OCI-LY1 (cell line): ENCODE measurements at regions not wholly inside any gene's neighbourhood (a gene's known extent, or its start where the extent isn't known, plus 50 kb on each side); places are given as distances from the start of the nearest gene placed in this dataset.

Experiments used
- H2AFZ ChIP-seq: fragments of 200-600 bp; sonication (generic), shearing (Covaris generic); 2 replicates; pipeline ENCODE4 v1.6.0; 2014; ENCODE audit warnings: antibody characterized with exemption, mild to moderate bottlenecking, low read length
- H3F3A ChIP-seq: fragments of 200-600 bp; sonication (generic), shearing (Covaris generic); 2 replicates; pipeline ENCODE4 v1.6.0; 2014; ENCODE audit warnings: mild to moderate bottlenecking, antibody characterized with exemption, low read length, moderate library complexity; ENCODE audit not compliant: insufficient read depth
- H3K27ac ChIP-seq: fragments of 200-600 bp; sonication (generic); 2 replicates; pipeline ENCODE4 v1.5.1; 2014; ENCODE audit warnings: low read length, mixed run types, mild to moderate bottlenecking, low read depth; ENCODE audit not compliant: poor library complexity, severe bottlenecking
- H3K27me3 ChIP-seq: fragments of 200-600 bp; sonication (generic); 2 replicates; pipeline ENCODE4 v1.6.0; 2014; ENCODE audit warnings: antibody characterized with exemption, mild to moderate bottlenecking, low read length, moderate library complexity; ENCODE audit not compliant: insufficient read depth
- H3K36me3 ChIP-seq: fragments of 200-600 bp; sonication (generic); 2 replicates; pipeline ENCODE4 v1.6.1; 2014; ENCODE audit warnings: mild to moderate bottlenecking, antibody characterized with exemption, low read length, moderate library complexity, mixed read lengths; ENCODE audit not compliant: insufficient read depth
- H3K4me1 ChIP-seq: fragments of 200-600 bp; sonication (generic); 2 replicates; pipeline ENCODE4 v1.5.1; 2014; ENCODE audit warnings: mild to moderate bottlenecking, low read length, moderate library complexity; ENCODE audit not compliant: insufficient read depth, severe bottlenecking
- H3K4me2 ChIP-seq: fragments of 200-600 bp; sonication (generic), shearing (Covaris generic); 2 replicates; pipeline ENCODE4 v1.6.1; 2014; ENCODE audit warnings: low read length
- H3K4me3 ChIP-seq: fragments of 200-600 bp; sonication (generic); 2 replicates; pipeline ENCODE4 v1.5.1; 2014; ENCODE audit warnings: low read length, low read depth, mild to moderate bottlenecking, mixed read lengths; ENCODE audit not compliant: poor library complexity, severe bottlenecking
- H3K79me2 ChIP-seq: fragments of 200-600 bp; shearing (Covaris generic); 2 replicates; pipeline ENCODE4 v1.6.1; 2016; ENCODE audit warnings: mixed run types, low read length, mixed read lengths; ENCODE audit not compliant: insufficient read depth
- H3K9ac ChIP-seq: fragments of 200-600 bp; sonication (generic), shearing (Covaris generic); 2 replicates; pipeline ENCODE4 v1.6.1; 2014; ENCODE audit warnings: mild to moderate bottlenecking, low read length, mixed read lengths
- H3K9me2 ChIP-seq: fragments of 200-600 bp; sonication (generic), shearing (Covaris generic); 2 replicates; pipeline ENCODE4 v1.6.1; 2014; ENCODE audit warnings: low read depth, mild to moderate bottlenecking, low read length, mixed read lengths
- H3K9me3 ChIP-seq: fragments of 200-600 bp; shearing (Covaris generic); 2 replicates; pipeline ENCODE4 v1.6.1; 2014; ENCODE audit warnings: low read length, mixed read lengths
- H4K20me1 ChIP-seq: fragments of 200-600 bp; sonication (generic), shearing (Covaris generic); 2 replicates; pipeline ENCODE4 v1.6.0; 2016; ENCODE audit warnings: mild to moderate bottlenecking, low read length; ENCODE audit not compliant: insufficient read depth
- CTCF ChIP-seq: fragments of 200-600 bp; sonication (generic), shearing (Covaris generic); IDR thresholded peaks from 2 replicates; pipeline ENCODE4 v1.5.1; 2017; ENCODE audit warnings: mild to moderate bottlenecking, antibody characterized with exemption, low read length, moderate library complexity, mixed read lengths
- EZH2 ChIP-seq: fragments of 200-600 bp; sonication (generic), shearing (Covaris generic); IDR thresholded peaks from 2 replicates; pipeline ENCODE4 v1.8.0; 2017; ENCODE audit warnings: borderline replicate concordance, mixed run types, mild to moderate bottlenecking, antibody characterized with exemption, low read length, moderate library complexity, mixed read lengths

- Histone ChIP-seq H3F3A (no peaks in the 10 kb centered on the region), H3K4me1 (no peaks in the 10 kb centered on the region), H3K27me3 (no peaks in the 10 kb centered on the region), H3K79me2 (no peaks in the 10 kb centered on the region), H3K9ac (no peak overlapping the region), H3K9me3 (no peaks in the 10 kb centered on the region), H3K4me3 (no peak overlapping the region), H3K36me3 (no peaks in the 10 kb centered on the region), H3K27ac (no peak overlapping the region), H3K4me2 (no peak overlapping the region), H2AFZ (no peak overlapping the region), H4K20me1 (no peaks in the 10 kb centered on the region), H3K9me2 (no peaks in the 10 kb centered on the region)
- TF ChIP-seq CTCF (no peak), EZH2 (no peak)
Observed at GRCh38 chr16:51916814-51917213, 630.1 kb downstream of the TOX3 start.

- H3F3A ChIP-seq: no peaks in the 10 kb centered on the region
- no peaks in the 10 kb centered on the region for H3K4me1 ChIP-seq
- no peaks in the 10 kb centered on the region for H3K9me3 ChIP-seq
- no peaks in the 10 kb centered on the region for H4K20me1 ChIP-seq
- TF ChIP-seq EZH2 (no peak), CTCF (no peak)
- H3K36me3 ChIP-seq: no peaks in the 10 kb centered on the region
- no peak overlapping the region for H2AFZ ChIP-seq
- no peaks in the 10 kb centered on the region for H3K79me2 ChIP-seq
- H3K27ac ChIP-seq: no peak overlapping the region
- no peak overlapping the region for H3K4me3 ChIP-seq
- H3K4me2 ChIP-seq: no peak overlapping the region
- no peak overlapping the region for H3K9ac ChIP-seq
- no peaks in the 10 kb centered on the region for H3K27me3 ChIP-seq
- no peaks in the 10 kb centered on the region for H3K9me2 ChIP-seq
Observed at GRCh38 chr16:51916231-51916630, 630.7 kb downstream of the TOX3 start.

DNA sequence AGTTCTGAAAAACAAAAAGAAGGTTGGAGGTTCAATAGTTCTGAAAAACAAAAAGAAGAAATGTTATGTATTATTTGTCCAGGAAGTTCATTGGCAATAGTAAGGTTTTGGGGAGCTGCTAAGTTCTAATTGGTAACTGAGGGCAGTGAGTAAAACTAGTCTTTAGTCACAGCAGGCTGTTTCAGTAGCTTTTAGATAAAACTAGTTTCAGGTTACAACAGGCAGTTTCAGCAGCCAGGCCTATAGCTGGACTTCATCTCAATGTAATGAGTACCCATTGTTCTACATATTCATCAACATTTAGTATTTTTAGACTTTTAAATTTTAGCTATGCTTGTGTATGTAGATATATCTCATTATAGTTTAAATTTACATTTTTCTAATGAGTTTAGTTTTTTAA lies 639.3 kb downstream of the TOX3 start:
- no peak overlapping the region for H3K27ac ChIP-seq
- no peaks in the 10 kb centered on the region for H4K20me1 ChIP-seq
- no peaks in the 10 kb centered on the region for H3K4me1 ChIP-seq
- H3K79me2 ChIP-seq: no peaks in the 10 kb centered on the region
- no peaks in the 10 kb centered on the region for H3K9me2 ChIP-seq
- no peaks in the 10 kb centered on the region for H3K36me3 ChIP-seq
- TF ChIP-seq EZH2 (no peak), CTCF (no peak)
- H3K4me3 ChIP-seq: no peak overlapping the region
- H3K9ac ChIP-seq: no peak overlapping the region
- H3K4me2 ChIP-seq: no peak overlapping the region
- no peaks in the 10 kb centered on the region for H3K27me3 ChIP-seq
- no peaks in the 10 kb centered on the region for H3K9me3 ChIP-seq
- H3F3A ChIP-seq: no peaks in the 10 kb centered on the region
- no peak overlapping the region for H2AFZ ChIP-seq
